ENCODE measurements at regions not wholly inside any gene's neighbourhood (a gene's known extent, or its start where the extent isn't known, plus 50 kb on each side); places are given as distances from the start of the nearest gene placed in this dataset.

GRCh38 chr5:19099195-19099594, 888.8 kb downstream of the CDH18 start:
- no peak for TF ChIP-seq EZH2phosphoT487 (IDR thresholded peaks at IDR 0.05; ENCODE audit: borderline replicate concordance, low read length)
- no peak for TF ChIP-seq CTCF (IDR thresholded peaks at IDR 0.05; ENCODE audit: low read depth, low read length, poor library complexity, severe bottlenecking)
